HCT116 (cell line): ENCODE measurements at regions not wholly inside any gene's neighbourhood (a gene's known extent, or its start where the extent isn't known, plus 50 kb on each side); places are given as distances from the start of the nearest gene placed in this dataset.

Experiments used
- ATAC-seq: fragments of 200-7000 bp; cut with Tn5 transposase; 2 replicates; pipeline ENCODE4 v1.9.1; 2020; ENCODE audit warnings: mild to moderate bottlenecking, moderate library complexity
- BruUV-seq: library from RNA; stranded (reverse); fragments of 400-500 nt; replicated peaks from 2 replicates; lab custom pipeline; 2021; lab: Mats Ljungman, UMichigan
- CTCF ChIA-PET: fragments of 300-600 bp; sonication (Branson Sonifier 250); formaldehyde crosslinking; loops from one replicate; lab custom pipeline; 2021; ENCODE audit warnings: antibody characterized with exemption; lab: Charles Lee
- POLR2A ChIA-PET: fragments of 300-600, 350-600 bp; sonication (Branson Sonifier 250); formaldehyde crosslinking; loops from one replicate; lab custom pipeline; 2021; ENCODE audit warnings: antibody characterized with exemption; lab: Charles Lee
- RAD21 ChIA-PET, 2 experiments: fragments of 300-600 bp; sonication (Branson Sonifier 250); formaldehyde crosslinking; loops; one replicate each; lab custom pipeline; 2023; ENCODE audit warnings: low total read pairs in 2 of 2; ENCODE audit not compliant: uncharacterized antibody in 2 of 2, unreplicated experiment in 2 of 2, low non-redundant PET in 1 of 2; lab: Charles Lee
- DNase-seq: peaks from one replicate; pipeline ENCODE4 v3.0.0-alpha.2; 2010; ENCODE audit warnings: low read depth, low spot score
- H2AFZ ChIP-seq: fragments of 200-600 bp; shearing (Covaris generic), sonication (generic); 2 replicates; pipeline ENCODE4 v1.6.1; 2017; ENCODE audit warnings: low read depth, mixed run types, mixed read lengths, antibody characterized with exemption, low read length; ENCODE audit not compliant: poor library complexity, severe bottlenecking
- H3K27ac ChIP-seq: 2 replicates; pipeline ENCODE4 v1.5.1; 2012; ENCODE audit warnings: low read depth, low read length
- H3K27me3 ChIP-seq: fragments of 200-600 bp; sonication (generic); 2 replicates; pipeline ENCODE4 v1.6.1; 2016; ENCODE audit warnings: mixed run types, low read length, mixed read lengths; ENCODE audit not compliant: insufficient read depth
- H3K36me3 ChIP-seq, 2 experiments: fragments of 200-500 bp in 1 of 2; fragments of 200-600 bp in 1 of 2; sonication (Bioruptor generic) in 1 of 2; sonication (generic) in 1 of 2; 2 replicates each; pipeline versions ENCODE4 v1.5.1 to v1.6.1; 2014 to 2016; ENCODE audit warnings: low read length in 2 of 2, inconsistent platforms in 1 of 2, mixed read lengths in 1 of 2, mixed run types in 1 of 2; ENCODE audit not compliant: insufficient read depth in 2 of 2, control insufficient read depth in 1 of 2
- H3K4me1 ChIP-seq, 2 experiments: fragments of 200-600 bp in 1 of 2; sonication (generic) in 1 of 2; 2 replicates each; pipeline versions ENCODE4 v1.5.1 to v1.6.1; 2012 to 2017; ENCODE audit warnings: low read length in 2 of 2, inconsistent platforms in 1 of 2, mild to moderate bottlenecking in 1 of 2, mixed read lengths in 1 of 2, mixed run types in 1 of 2, moderate library complexity in 1 of 2; ENCODE audit not compliant: insufficient read depth in 2 of 2, control insufficient read depth in 1 of 2
- H3K4me2 ChIP-seq: fragments of 200-600 bp; sonication (generic); 2 replicates; pipeline ENCODE4 v1.6.1; 2017; ENCODE audit warnings: mixed run types, low read length, mixed read lengths
- H3K4me3 ChIP-seq, 2 experiments: fragments of 200-600 bp in 1 of 2; sonication (generic) in 1 of 2; replicated peaks in 1 of 2; 2 replicates each; pipeline ENCODE4 v1.5.1; 2011 to 2016; ENCODE audit warnings: low read length in 2 of 2, control low read depth in 1 of 2, low read depth in 1 of 2, mild to moderate bottlenecking in 1 of 2, mixed read lengths in 1 of 2, mixed run types in 1 of 2
- H3K79me2 ChIP-seq: fragments of 200-600 bp; sonication (generic); 2 replicates; pipeline ENCODE4 v1.6.1; 2017; ENCODE audit warnings: mild to moderate bottlenecking, mixed run types, low read length, moderate library complexity, mixed read lengths; ENCODE audit not compliant: insufficient read depth
- H3K9ac ChIP-seq: fragments of 200-600 bp; sonication (generic); 2 replicates; pipeline ENCODE4 v1.6.1; 2016; ENCODE audit warnings: low read length, mixed read lengths
- H3K9me2 ChIP-seq: fragments of 200-600 bp; sonication (generic), shearing (Covaris generic); 2 replicates; pipeline ENCODE4 v1.6.1; 2017; ENCODE audit warnings: mixed run types, mild to moderate bottlenecking, moderate library complexity; ENCODE audit not compliant: insufficient read depth
- H3K9me3 ChIP-seq, 2 experiments: fragments of 200-500 bp in 1 of 2; fragments of 200-600 bp in 1 of 2; sonication (Bioruptor generic) in 1 of 2; sonication (generic) in 1 of 2; 2 replicates each; pipeline ENCODE4 v1.6.1; 2014 to 2017; ENCODE audit warnings: low read length in 2 of 2, mixed read lengths in 2 of 2, inconsistent platforms in 1 of 2, low read depth in 1 of 2, mild to moderate bottlenecking in 1 of 2, mixed run types in 1 of 2, moderate library complexity in 1 of 2; ENCODE audit not compliant: control insufficient read depth in 1 of 2, insufficient read depth in 1 of 2
- H4K20me1 ChIP-seq: fragments of 200-600 bp; sonication (generic), shearing (Covaris generic); 2 replicates; pipeline ENCODE4 v1.6.1; 2017; ENCODE audit warnings: mixed run types, mild to moderate bottlenecking, moderate library complexity; ENCODE audit not compliant: insufficient read depth
- CBX3 ChIP-seq: IDR thresholded peaks from 2 replicates; pipeline ENCODE4 v1.6.1; 2012; ENCODE audit warnings: low read depth
- EZH2phosphoT487 ChIP-seq: fragments of 200-600 bp; IDR thresholded peaks from 2 replicates; pipeline ENCODE4 v1.6.1; 2018; ENCODE audit warnings: antibody characterized with exemption, borderline replicate concordance
- POLR2AphosphoS5 ChIP-seq: IDR thresholded peaks from 2 replicates; pipeline ENCODE4 v1.6.1; 2011; ENCODE audit warnings: mild to moderate bottlenecking, low read depth, low read length, moderate library complexity
- RAD21 ChIP-seq: IDR thresholded peaks from 2 replicates; pipeline ENCODE4 v1.6.1; 2012; ENCODE audit warnings: low read depth, mild to moderate bottlenecking
- SIN3A ChIP-seq: IDR thresholded peaks from 2 replicates; pipeline ENCODE4 v1.6.1; 2012; ENCODE audit warnings: low read depth
- YY1 ChIP-seq: IDR thresholded peaks from 2 replicates; pipeline ENCODE4 v1.6.1; 2011; ENCODE audit warnings: low read length, low read depth, moderate library complexity, mild to moderate bottlenecking; ENCODE audit not compliant: insufficient replicate concordance; ENCODE audit errors: extremely low read depth
- ZNF274 ChIP-seq: fragments of 200-500 bp; sonication (Bioruptor generic); IDR thresholded peaks from 2 replicates; pipeline ENCODE4 v1.6.1; 2014; ENCODE audit warnings: mild to moderate bottlenecking, low read depth, low read length, inconsistent platforms
- intact Hi-C: fragments of 100-400 bp; cut with micrococcal nuclease; formaldehyde crosslinking; loops from 2 replicates; pipeline ENCODE4 v1.10.0; 2022
- TF ChIP-seq, protein P1 (sequence below): IDR thresholded peaks from 2 replicates; pipeline ENCODE4 v1.6.1; 2012
- TF ChIP-seq, protein P2 (sequence below): IDR thresholded peaks from 2 replicates; pipeline ENCODE4 v1.6.1; 2011; ENCODE audit warnings: mild to moderate bottlenecking, low read length, moderate library complexity; ENCODE audit not compliant: insufficient replicate concordance; ENCODE audit errors: extremely low read depth
- TF ChIP-seq, protein P3 (sequence below), 3 experiments: fragments of 200-600 bp in 1 of 3; sonication (generic) in 1 of 3; IDR thresholded peaks in 2 of 3; conservative IDR thresholded peaks in 1 of 3; 2 replicates each; pipeline ENCODE4 v1.5.1; 2012 to 2017; ENCODE audit warnings: low read depth in 2 of 3, low read length in 2 of 3, antibody characterized with exemption in 1 of 3, borderline replicate concordance in 1 of 3, control low read depth in 1 of 3, mild to moderate bottlenecking in 1 of 3, mixed read lengths in 1 of 3, mixed run types in 1 of 3, moderate library complexity in 1 of 3; ENCODE audit not compliant: insufficient read depth in 1 of 3

DNA sequence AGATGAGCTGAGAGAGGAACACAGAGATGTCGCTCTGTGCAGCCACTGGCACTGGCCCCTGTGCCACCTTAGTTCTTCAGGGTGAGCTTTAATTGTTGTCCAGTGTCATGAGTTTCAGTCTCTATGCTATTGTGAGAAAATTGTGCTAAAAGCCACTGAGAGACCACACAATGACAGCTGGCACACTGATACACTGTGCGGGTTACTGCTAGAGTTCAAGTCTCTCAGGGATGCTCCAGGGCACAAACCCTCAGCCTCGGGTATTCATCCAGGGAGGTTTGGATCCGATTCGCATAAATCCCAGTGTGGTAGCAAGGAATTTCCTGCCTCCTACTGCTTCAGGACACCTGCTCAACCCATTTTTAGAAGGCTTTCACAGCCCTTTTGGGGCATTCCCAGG, 68.1 kb upstream of the EDNRB start:
- CTCF ChIA-PET: no interaction called here
- TF ChIP-seq, protein P1, sequence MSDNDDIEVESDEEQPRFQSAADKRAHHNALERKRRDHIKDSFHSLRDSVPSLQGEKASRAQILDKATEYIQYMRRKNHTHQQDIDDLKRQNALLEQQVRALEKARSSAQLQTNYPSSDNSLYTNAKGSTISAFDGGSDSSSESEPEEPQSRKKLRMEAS: no peak
- TF ChIP-seq SIN3A (no peak), ZNF274 (no peak), RAD21 (no peak), POLR2AphosphoS5 (no peak), CBX3 (no peak), YY1 (no peak), EZH2phosphoT487 (no peak)
- TF ChIP-seq, protein P2, sequence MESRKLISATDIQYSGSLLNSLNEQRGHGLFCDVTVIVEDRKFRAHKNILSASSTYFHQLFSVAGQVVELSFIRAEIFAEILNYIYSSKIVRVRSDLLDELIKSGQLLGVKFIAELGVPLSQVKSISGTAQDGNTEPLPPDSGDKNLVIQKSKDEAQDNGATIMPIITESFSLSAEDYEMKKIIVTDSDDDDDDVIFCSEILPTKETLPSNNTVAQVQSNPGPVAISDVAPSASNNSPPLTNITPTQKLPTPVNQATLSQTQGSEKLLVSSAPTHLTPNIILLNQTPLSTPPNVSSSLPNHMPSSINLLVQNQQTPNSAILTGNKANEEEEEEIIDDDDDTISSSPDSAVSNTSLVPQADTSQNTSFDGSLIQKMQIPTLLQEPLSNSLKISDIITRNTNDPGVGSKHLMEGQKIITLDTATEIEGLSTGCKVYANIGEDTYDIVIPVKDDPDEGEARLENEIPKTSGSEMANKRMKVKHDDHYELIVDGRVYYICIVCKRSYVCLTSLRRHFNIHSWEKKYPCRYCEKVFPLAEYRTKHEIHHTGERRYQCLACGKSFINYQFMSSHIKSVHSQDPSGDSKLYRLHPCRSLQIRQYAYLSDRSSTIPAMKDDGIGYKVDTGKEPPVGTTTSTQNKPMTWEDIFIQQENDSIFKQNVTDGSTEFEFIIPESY: no peak
- TF ChIP-seq, protein P3, sequence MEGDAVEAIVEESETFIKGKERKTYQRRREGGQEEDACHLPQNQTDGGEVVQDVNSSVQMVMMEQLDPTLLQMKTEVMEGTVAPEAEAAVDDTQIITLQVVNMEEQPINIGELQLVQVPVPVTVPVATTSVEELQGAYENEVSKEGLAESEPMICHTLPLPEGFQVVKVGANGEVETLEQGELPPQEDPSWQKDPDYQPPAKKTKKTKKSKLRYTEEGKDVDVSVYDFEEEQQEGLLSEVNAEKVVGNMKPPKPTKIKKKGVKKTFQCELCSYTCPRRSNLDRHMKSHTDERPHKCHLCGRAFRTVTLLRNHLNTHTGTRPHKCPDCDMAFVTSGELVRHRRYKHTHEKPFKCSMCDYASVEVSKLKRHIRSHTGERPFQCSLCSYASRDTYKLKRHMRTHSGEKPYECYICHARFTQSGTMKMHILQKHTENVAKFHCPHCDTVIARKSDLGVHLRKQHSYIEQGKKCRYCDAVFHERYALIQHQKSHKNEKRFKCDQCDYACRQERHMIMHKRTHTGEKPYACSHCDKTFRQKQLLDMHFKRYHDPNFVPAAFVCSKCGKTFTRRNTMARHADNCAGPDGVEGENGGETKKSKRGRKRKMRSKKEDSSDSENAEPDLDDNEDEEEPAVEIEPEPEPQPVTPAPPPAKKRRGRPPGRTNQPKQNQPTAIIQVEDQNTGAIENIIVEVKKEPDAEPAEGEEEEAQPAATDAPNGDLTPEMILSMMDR (IDR thresholded peaks at IDR 0.05 in 2 of 3, conservative IDR thresholded peaks at IDR 0.05 in 1 of 3; ENCODE audit: borderline replicate concordance in 1 of 3, insufficient read depth in 1 of 3, low read depth in 2 of 3, low read length in 2 of 3): no peak

More for the DNA sequence above, 68.1 kb upstream of the EDNRB start:
- H4K20me1 ChIP-seq: no peaks in the 10 kb centered on the region
- ChIA-PET RAD21 (no interaction called here), POLR2A (no interaction called here)
- intact Hi-C loops: no loop called here
- H3K27me3 ChIP-seq: no peaks in the 10 kb centered on the region
- H3K27ac ChIP-seq: no peak overlapping the region
- no peak overlapping the region for H3K9ac ChIP-seq
- peaks cover 0 to 6% of the 10 kb centered on the region in 2 experiments; a peak in 2 of 4 replicates for H3K9me3 ChIP-seq
- H3K4me2 ChIP-seq: no peak overlapping the region
- H3K79me2 ChIP-seq: no peaks in the 10 kb centered on the region
- no peak overlapping the region for H2AFZ ChIP-seq
- no peak overlapping the region for H3K4me3 ChIP-seq
- no peaks in the 10 kb centered on the region for H3K4me1 ChIP-seq
- H3K36me3 ChIP-seq: no peaks in the 10 kb centered on the region
- DNase-seq (no peak), ATAC-seq (no peak)
- H3K9me2 ChIP-seq: no peaks in the 10 kb centered on the region
- no TSS peak for BruUV-seq
